Choroid plexus epithelial cell (primary cell): ENCODE measurements at regions not wholly inside any gene's neighbourhood (a gene's known extent, or its start where the extent isn't known, plus 50 kb on each side); places are given as distances from the start of the nearest gene placed in this dataset.
A peak's percentile ranks its signal among the peaks of the same experiment; 100 is the strongest.

Experiments used
- DNase-seq: peaks from one replicate; pipeline ENCODE4 v3.0.0-alpha.2; 2010; ENCODE audit warnings: low read depth
- H3K4me3 ChIP-seq: 2 replicates; pipeline ENCODE4 v1.5.1; 2011; ENCODE audit warnings: low read depth, mild to moderate bottlenecking, control low read depth, low read length, moderate library complexity
- CTCF ChIP-seq: conservative IDR thresholded peaks from 2 replicates; pipeline ENCODE4 v1.5.1; 2011; ENCODE audit warnings: low read depth, mild to moderate bottlenecking, control low read depth, inconsistent platforms, low read length, moderate library complexity

- no peak for DNase-seq
- TF ChIP-seq CTCF = no peak
- no peak overlapping the region for H3K4me3 ChIP-seq
Observed at GRCh38 chr18:46204143-46204542, 100.0 kb downstream of the HAUS1 start.

GRCh38 chr18:46207985-46208384, 103.8 kb downstream of the HAUS1 start:
- H3K4me3 ChIP-seq = no peak overlapping the region
- TF ChIP-seq CTCF = no peak
- no peak for DNase-seq

GRCh38 chr18:46209161-46209560, 105.0 kb downstream of the HAUS1 start:
- TF ChIP-seq CTCF = no peak

GRCh38 chr18:46211816-46212215, 107.6 kb downstream of the HAUS1 start:
- TF ChIP-seq CTCF = no peak
- DNase-seq = peak; percentile 29
- no peak overlapping the region for H3K4me3 ChIP-seq

More at GRCh38 chr18:46209161-46209560, 105.0 kb downstream of the HAUS1 start:
- DNase-seq = no peak
- H3K4me3 ChIP-seq = no peak overlapping the region

- DNase-seq = no peak
- TF ChIP-seq CTCF = no peak
- H3K4me3 ChIP-seq = no peak overlapping the region
Observed at GRCh38 chr18:46212398-46212797, 108.2 kb downstream of the HAUS1 start.

GRCh38 chr18:46213295-46213694, 109.1 kb downstream of the HAUS1 start:
- no peak overlapping the region for H3K4me3 ChIP-seq
- DNase-seq = peak; percentile 47
- TF ChIP-seq CTCF = peak; percentile 50

GRCh38 chr18:46214435-46214834, 110.2 kb downstream of the HAUS1 start:
- no peak overlapping the region for H3K4me3 ChIP-seq
- DNase-seq = no peak
- no peak for TF ChIP-seq CTCF
